IMR-90 (cell line): ENCODE measurements at regions not wholly inside any gene's neighbourhood (a gene's known extent, or its start where the extent isn't known, plus 50 kb on each side); places are given as distances from the start of the nearest gene placed in this dataset.

Source experiments
- ATAC-seq: fragments of 200-7000 bp; cut with Tn5 transposase; 2 replicates; pipeline ENCODE4 v1.9.1; 2020; ENCODE audit warnings: low read depth, mild to moderate bottlenecking, moderate library complexity
- BruUV-seq: library from RNA; stranded (reverse); fragments of 400-500 nt; replicated peaks from 2 replicates; lab custom pipeline; 2021; lab: Mats Ljungman, UMichigan
- CTCF ChIA-PET: fragments of 300-600 bp; formaldehyde crosslinking; extraction: SDS; loops from one replicate; lab custom pipeline; 2021; ENCODE audit warnings: antibody characterized with exemption; lab: Yijun Ruan, JAX
- POLR2A ChIA-PET: fragments of 300-600 bp; sonication (Branson Sonifier 250); formaldehyde crosslinking; loops from one replicate; lab custom pipeline; 2022; ENCODE audit warnings: antibody characterized with exemption; ENCODE audit not compliant: unreplicated experiment; lab: Charles Lee
- DNase-seq: peaks from one replicate; pipeline ENCODE4 v3.0.0; 2013
- H2AFZ ChIP-seq: replicated peaks from 2 replicates; pipeline ENCODE3; 2013; ENCODE audit warnings: low read length, mild to moderate bottlenecking; ENCODE audit not compliant: poor library complexity
- H2AK5ac ChIP-seq: 2 replicates; pipeline ENCODE4 v1.6.1; 2013; ENCODE audit warnings: low read depth, low read length, inconsistent platforms
- H2AK9ac ChIP-seq: replicated peaks from 2 replicates; pipeline ENCODE3; 2013; ENCODE audit warnings: mild to moderate bottlenecking, low read depth, low read length, moderate library complexity; ENCODE audit not compliant: poor library complexity
- H2BK120ac ChIP-seq: 2 replicates; pipeline ENCODE4 v1.6.1; 2013; ENCODE audit warnings: low read depth, low read length, inconsistent platforms
- H2BK15ac ChIP-seq: 3 replicates; pipeline ENCODE4 v1.6.1; 2013; ENCODE audit warnings: low read depth, low read length, inconsistent platforms
- H2BK20ac ChIP-seq: 2 replicates; pipeline ENCODE4 v1.6.1; 2013; ENCODE audit warnings: low read depth, mild to moderate bottlenecking, inconsistent platforms, low read length, moderate library complexity
- H2BK5ac ChIP-seq: 2 replicates; pipeline ENCODE4 v1.6.1; 2013; ENCODE audit warnings: mild to moderate bottlenecking, low read depth, low read length, inconsistent platforms; ENCODE audit not compliant: poor library complexity, severe bottlenecking
- H3K14ac ChIP-seq: replicated peaks from 2 replicates; pipeline ENCODE4 v1.6.1; 2013; ENCODE audit warnings: low read depth, low read length, inconsistent platforms
- H3K18ac ChIP-seq: 2 replicates; pipeline ENCODE4 v1.6.1; 2013; ENCODE audit warnings: low read depth, low read length, control low read depth
- H3K23ac ChIP-seq: 2 replicates; pipeline ENCODE4 v1.6.1; 2013; ENCODE audit warnings: low read depth, low read length, inconsistent platforms
- H3K27ac ChIP-seq: 2 replicates; pipeline ENCODE4 v1.5.1; 2013; ENCODE audit warnings: mild to moderate bottlenecking, control low read depth, low read length; ENCODE audit not compliant: insufficient read depth
- H3K27me3 ChIP-seq: 2 replicates; pipeline ENCODE4 v1.6.1; 2013; ENCODE audit warnings: low read length; ENCODE audit not compliant: control insufficient read depth, insufficient read depth
- H3K36me3 ChIP-seq: 2 replicates; pipeline ENCODE4 v1.6.1; 2013; ENCODE audit warnings: low read length, mixed read lengths; ENCODE audit not compliant: control insufficient read depth, insufficient read depth
- H3K4ac ChIP-seq: 2 replicates; pipeline ENCODE4 v1.6.1; 2013; ENCODE audit warnings: low read depth, low read length, inconsistent platforms
- H3K4me1 ChIP-seq: 2 replicates; pipeline ENCODE4 v1.6.1; 2013; ENCODE audit warnings: low read length, mixed read lengths; ENCODE audit not compliant: control insufficient read depth, insufficient read depth
- H3K4me2 ChIP-seq: 2 replicates; pipeline ENCODE4 v1.6.1; 2013; ENCODE audit warnings: low read depth, mild to moderate bottlenecking, control low read depth, low read length, moderate library complexity
- H3K4me3 ChIP-seq: 2 replicates; pipeline ENCODE4 v1.5.1; 2013; ENCODE audit warnings: low read depth, mild to moderate bottlenecking, control low read depth, low read length, moderate library complexity; ENCODE audit not compliant: insufficient read depth
- H3K56ac ChIP-seq: 2 replicates; pipeline ENCODE4 v1.6.1; 2013; ENCODE audit warnings: low read length, inconsistent platforms; ENCODE audit not compliant: insufficient read depth; ENCODE audit errors: extremely low read depth
- H3K79me1 ChIP-seq, 2 experiments: 2 replicates each; pipeline ENCODE4 v1.6.1; 2013; ENCODE audit warnings: low read length in 2 of 2, inconsistent platforms in 1 of 2, low read depth in 1 of 2
- H3K9ac ChIP-seq: 2 replicates; pipeline ENCODE4 v1.6.1; 2013; ENCODE audit warnings: low read depth, low read length, control low read depth
- H3K9me1 ChIP-seq: 2 replicates; pipeline ENCODE4 v1.6.1; 2013; ENCODE audit warnings: low read length, inconsistent platforms; ENCODE audit not compliant: insufficient read depth
- H3K9me3 ChIP-seq: 2 replicates; pipeline ENCODE4 v1.6.1; 2013; ENCODE audit warnings: low read length; ENCODE audit not compliant: control insufficient read depth, insufficient read depth
- H4K20me1 ChIP-seq: 2 replicates; pipeline ENCODE4 v1.6.1; 2013; ENCODE audit warnings: low read length, inconsistent platforms; ENCODE audit not compliant: insufficient read depth
- H4K5ac ChIP-seq: 2 replicates; pipeline ENCODE4 v1.6.1; 2013; ENCODE audit warnings: mild to moderate bottlenecking, low read depth, low read length, control low read depth
- H4K8ac ChIP-seq, 2 experiments: 2 replicates each; pipeline ENCODE4 v1.6.1; 2013; ENCODE audit warnings: low read depth in 2 of 2, low read length in 2 of 2, control low read depth in 1 of 2, inconsistent platforms in 1 of 2
- H4K91ac ChIP-seq: 2 replicates; pipeline ENCODE4 v1.6.1; 2013; ENCODE audit warnings: low read depth, low read length, inconsistent platforms; ENCODE audit not compliant: insufficient read depth
- CEBPB ChIP-seq: IDR thresholded peaks from 2 replicates; pipeline ENCODE4 v1.6.1; 2012; ENCODE audit warnings: low read depth, low read length, improper control_type of control experiment
- CTCF ChIP-seq: conservative IDR thresholded peaks from 2 replicates; pipeline ENCODE4 v1.5.1; 2012; ENCODE audit warnings: mild to moderate bottlenecking, low read depth, low read length, improper control_type of control experiment
- WGBS, 2 experiments: methylation state at CpG; one replicate each; pipeline versions ENCODE4 v1.1.5 to v1.1.7; 2013; ENCODE audit warnings: missing lambda C conversion rate in 2 of 2; ENCODE audit not compliant: insufficient read length in 1 of 2; ENCODE audit errors: extremely low coverage in 2 of 2; 5-methylcytosine and 5-hydroxymethylcytosine counted together
- dilution Hi-C: fragments of 300-500 bp; cut with HindIII; formaldehyde crosslinking; loops from one replicate; pipeline ENCODE4 v1.14.3; 2018; ENCODE audit warnings: low sequenced_read_pairs; ENCODE audit not compliant: unreplicated experiment
- in situ Hi-C: fragments of 300-500 bp; cut with MboI; formaldehyde crosslinking; loops from 3 replicates; pipeline ENCODE4 v1.14.3; 2019; ENCODE audit warnings: low sequenced_read_pairs, inconsistent platforms, mixed read lengths
- intact Hi-C: fragments of 100-400 bp; cut with micrococcal nuclease; formaldehyde crosslinking; loops from 2 replicates; pipeline ENCODE4 v1.10.0; 2022

GRCh38 chr18:77737405-77737804 lies 487.8 kb downstream of the GALR1 start:
- Histone ChIP-seq H2AK5ac (no peak overlapping the region), H3K36me3 (no peaks in the 10 kb centered on the region), H3K9ac (no peak overlapping the region), H3K18ac (no peak overlapping the region), H3K4me1 (no peaks in the 10 kb centered on the region), H3K23ac (no peak overlapping the region), H3K4ac (no peak overlapping the region), H2BK15ac (no peak overlapping the region), H2BK120ac (no peak overlapping the region), H2BK5ac (no peak overlapping the region), H3K79me1 (no peaks in the 10 kb centered on the region), H4K8ac (no peak overlapping the region), H4K5ac (no peak overlapping the region), H4K91ac (no peak overlapping the region), H3K56ac (no peak overlapping the region), H3K9me3 (peaks cover 13% of the 10 kb centered on the region), H4K20me1 (no peaks in the 10 kb centered on the region), H2BK20ac (no peak overlapping the region), H3K4me2 (no peak overlapping the region), H3K14ac (no peak overlapping the region), H2AK9ac (no peak overlapping the region), H3K9me1 (no peaks in the 10 kb centered on the region), H3K27ac (no peak overlapping the region), H2AFZ (no peak overlapping the region), H3K4me3 (no peak overlapping the region), H3K27me3 (no peaks in the 10 kb centered on the region)
- intact Hi-C loops (no loop called here), dilution Hi-C loops (no loop called here), in situ Hi-C loops (no loop called here)
- DNase-seq = no peak
- BruUV-seq = no TSS peak
- TF ChIP-seq CEBPB (peak; percentile 84), CTCF (no peak)
- no peak for ATAC-seq
- ChIA-PET POLR2A (no interaction called here), CTCF (no interaction called here)
- 43% methylated on average over 4 of the region's 7 CpGs; no CpG with 5 or more reads in 1 of the 2 experiments for WGBS, 2 experiments
